H1 (cell line): ENCODE measurements at regions not wholly inside any gene's neighbourhood (a gene's known extent, or its start where the extent isn't known, plus 50 kb on each side); places are given as distances from the start of the nearest gene placed in this dataset.

ENCODE experiments used
- CTCF ChIA-PET: fragments of 300-600 bp; sonication (Branson Sonifier 250); formaldehyde crosslinking; loops from one replicate; lab custom pipeline; 2021; ENCODE audit not compliant: partially characterized antibody; lab: Charles Lee
- POLR2A ChIA-PET: fragments of 300-600 bp; sonication (Branson Sonifier 250); formaldehyde crosslinking; loops from one replicate; lab custom pipeline; 2021; ENCODE audit warnings: inconsistent platforms; ENCODE audit not compliant: partially characterized antibody; lab: Charles Lee
- DNase-seq, 2 experiments: peaks; one replicate each; pipeline versions ENCODE4 v3.0.0 to v3.0.0-alpha.2; 2010 to 2022; ENCODE audit warnings: low spot score in 2 of 2, low read depth in 1 of 2, mixed read lengths in 1 of 2
- FAIRE-seq: peaks from 2 replicates; lab custom pipeline; 2011; peaks lifted over from hg19 to GRCh38; lab: Jason Lieb, UNC
- H2AFZ ChIP-seq: 2 replicates; pipeline ENCODE4 v1.8.1; 2012; ENCODE audit warnings: low read length, inconsistent platforms
- H2AK5ac ChIP-seq: 2 replicates; pipeline ENCODE4 v1.6.1; 2013; ENCODE audit warnings: low read depth, low read length
- H2BK120ac ChIP-seq: replicated peaks from 2 replicates; pipeline ENCODE3; 2013; ENCODE audit warnings: low read depth, low read length, inconsistent platforms
- H2BK12ac ChIP-seq: 2 replicates; pipeline ENCODE4 v1.6.1; 2013; ENCODE audit warnings: low read depth, low read length
- H2BK15ac ChIP-seq: 2 replicates; pipeline ENCODE4 v1.6.1; 2013; ENCODE audit warnings: low read length
- H2BK20ac ChIP-seq: 2 replicates; pipeline ENCODE4 v1.6.1; 2013; ENCODE audit warnings: low read length
- H2BK5ac ChIP-seq: 2 replicates; pipeline ENCODE4 v1.6.1; 2013; ENCODE audit warnings: low read depth, low read length
- H3K14ac ChIP-seq: 2 replicates; pipeline ENCODE4 v1.6.1; 2013; ENCODE audit warnings: inconsistent platforms; ENCODE audit not compliant: insufficient read length
- H3K18ac ChIP-seq: 2 replicates; pipeline ENCODE4 v1.6.1; 2013; ENCODE audit warnings: low read length; ENCODE audit errors: extremely low read depth
- H3K23ac ChIP-seq: 2 replicates; pipeline ENCODE4 v1.6.1; 2013; ENCODE audit warnings: inconsistent platforms; ENCODE audit not compliant: insufficient read length
- H3K23me2 ChIP-seq: 2 replicates; pipeline ENCODE4 v1.6.1; 2013; ENCODE audit warnings: low read depth, low read length
- H3K27ac ChIP-seq: 2 replicates; pipeline ENCODE4 v1.6.1; 2011; ENCODE audit warnings: low read depth, low read length, inconsistent platforms
- H3K27me3 ChIP-seq, 4 experiments: replicated peaks in 1 of 4; 1 replicate in 1 of 4; 2 replicates in 3 of 4; pipeline versions ENCODE4 v1.6.1 to v1.8.1; 2011 to 2013; ENCODE audit warnings: low read length in 3 of 4, mild to moderate bottlenecking in 3 of 4, inconsistent platforms in 2 of 4, mixed read lengths in 2 of 4, moderate library complexity in 1 of 4; ENCODE audit not compliant: control insufficient read depth in 3 of 4, insufficient read depth in 3 of 4; ENCODE audit errors: extremely low read depth in 1 of 4
- H3K36me3 ChIP-seq, 4 experiments: 2 replicates each; pipeline versions ENCODE4 v1.6.1 to v1.8.1; 2011 to 2013; ENCODE audit warnings: mild to moderate bottlenecking in 4 of 4, low read length in 3 of 4, moderate library complexity in 2 of 4, control low read depth in 1 of 4, inconsistent platforms in 1 of 4; ENCODE audit not compliant: insufficient read depth in 4 of 4, control insufficient read depth in 2 of 4
- H3K4ac ChIP-seq: replicated peaks from 2 replicates; pipeline ENCODE3; 2013; ENCODE audit warnings: low read length, low read depth, mixed read lengths, inconsistent platforms; ENCODE audit not compliant: insufficient read length
- H3K4me1 ChIP-seq, 4 experiments: replicated peaks in 1 of 4; 1 replicate in 1 of 4; 2 replicates in 3 of 4; pipeline versions ENCODE4 v1.6.1 to v1.8.1; 2011 to 2013; ENCODE audit warnings: low read length in 3 of 4, inconsistent platforms in 2 of 4, mixed read lengths in 1 of 4; ENCODE audit not compliant: insufficient read depth in 4 of 4, control insufficient read depth in 3 of 4
- H3K4me2 ChIP-seq, 2 experiments: 2 replicates each; pipeline versions ENCODE4 v1.6.1 to v1.8.1; 2011 to 2013; ENCODE audit warnings: low read depth in 2 of 2, low read length in 2 of 2, control low read depth in 1 of 2, inconsistent platforms in 1 of 2, mild to moderate bottlenecking in 1 of 2; ENCODE audit not compliant: insufficient read depth in 1 of 2
- H3K4me3 ChIP-seq, 4 experiments: fragments of 200-600, 300-600 bp in 1 of 4; sonication (generic), shearing (Covaris generic), sonication (Bioruptor Twin) in 1 of 4; 2 replicates each; pipeline versions ENCODE4 v1.5.1 to v1.8.1; 2011 to 2016; ENCODE audit warnings: low read length in 4 of 4, low read depth in 3 of 4, control low read depth in 2 of 4, inconsistent platforms in 2 of 4, mild to moderate bottlenecking in 2 of 4, mixed read lengths in 1 of 4, moderate library complexity in 1 of 4; ENCODE audit not compliant: insufficient read depth in 2 of 4; ENCODE audit errors: extremely low read depth in 1 of 4
- H3K56ac ChIP-seq: replicated peaks from 2 replicates; pipeline ENCODE3; 2013; ENCODE audit warnings: low read depth, mild to moderate bottlenecking, mixed read lengths, low read length, inconsistent platforms; ENCODE audit not compliant: insufficient read length
- H3K79me1 ChIP-seq: 2 replicates; pipeline ENCODE4 v1.6.1; 2013; ENCODE audit warnings: low read depth, low read length, control low read depth
- H3K79me2 ChIP-seq, 2 experiments: 2 replicates each; pipeline versions ENCODE4 v1.6.1 to v1.8.1; 2012 to 2013; ENCODE audit warnings: low read length in 2 of 2, mild to moderate bottlenecking in 2 of 2, inconsistent platforms in 1 of 2; ENCODE audit not compliant: insufficient read depth in 2 of 2, control insufficient read depth in 1 of 2
- H3K9ac ChIP-seq, 4 experiments: replicated peaks in 1 of 4; 1 replicate in 1 of 4; 2 replicates in 3 of 4; pipeline versions ENCODE4 v1.6.1 to v1.8.1; 2011 to 2013; ENCODE audit warnings: low read depth in 3 of 4, low read length in 3 of 4, control low read depth in 2 of 4, mild to moderate bottlenecking in 2 of 4, moderate library complexity in 2 of 4, inconsistent platforms in 1 of 4; ENCODE audit errors: extremely low read depth in 1 of 4
- H3K9me3 ChIP-seq, 2 experiments: 2 replicates each; pipeline versions ENCODE4 v1.6.1 to v1.8.1; 2012 to 2013; ENCODE audit warnings: mild to moderate bottlenecking in 2 of 2, moderate library complexity in 2 of 2, control low read depth in 1 of 2, inconsistent platforms in 1 of 2, low read depth in 1 of 2, low read length in 1 of 2, mixed read lengths in 1 of 2; ENCODE audit not compliant: insufficient read depth in 2 of 2
- H4K20me1 ChIP-seq, 2 experiments: replicated peaks in 1 of 2; 2 replicates each; pipeline versions ENCODE3 to v1.8.1; 2011 to 2013; ENCODE audit warnings: inconsistent platforms in 2 of 2, low read length in 2 of 2, mild to moderate bottlenecking in 1 of 2; ENCODE audit not compliant: insufficient read depth in 2 of 2, control insufficient read depth in 1 of 2
- H4K5ac ChIP-seq: 2 replicates; pipeline ENCODE4 v1.6.1; 2013; ENCODE audit warnings: low read length, low read depth, mixed read lengths, inconsistent platforms; ENCODE audit not compliant: insufficient read length
- H4K8ac ChIP-seq: 2 replicates; pipeline ENCODE4 v1.8.0; 2013; ENCODE audit warnings: mild to moderate bottlenecking, moderate library complexity, low read length, inconsistent platforms; ENCODE audit not compliant: insufficient read depth; ENCODE audit errors: extremely low read depth
- H4K91ac ChIP-seq: replicated peaks from 2 replicates; pipeline ENCODE3; 2013; ENCODE audit warnings: low read length, mixed read lengths, inconsistent platforms; ENCODE audit not compliant: insufficient read length
- ATF2 ChIP-seq: IDR thresholded peaks from 2 replicates; pipeline ENCODE4 v1.6.1; 2012; ENCODE audit warnings: low read length, inconsistent platforms
- ATF3 ChIP-seq: IDR thresholded peaks from 2 replicates; pipeline ENCODE4 v1.6.1; 2011; ENCODE audit warnings: low read depth, mild to moderate bottlenecking, low read length; ENCODE audit not compliant: insufficient read depth
- CHD2 ChIP-seq: IDR thresholded peaks from 2 replicates; pipeline ENCODE4 v1.6.1; 2012; ENCODE audit warnings: low read length, improper control_type of control experiment
- POU5F1 ChIP-seq: IDR thresholded peaks from 2 replicates; pipeline ENCODE4 v1.6.1; 2011; ENCODE audit warnings: low read depth, mild to moderate bottlenecking, low read length, moderate library complexity
- RAD21 ChIP-seq, 2 experiments: IDR thresholded peaks in 1 of 2; conservative IDR thresholded peaks in 1 of 2; 2 replicates each; pipeline ENCODE4 v1.6.1; 2011; ENCODE audit warnings: low read depth in 2 of 2, low read length in 2 of 2, improper control_type of control experiment in 1 of 2, inconsistent platforms in 1 of 2, mild to moderate bottlenecking in 1 of 2, moderate library complexity in 1 of 2
- SP2 ChIP-seq: IDR thresholded peaks from 2 replicates; pipeline ENCODE4 v1.6.1; 2012; ENCODE audit warnings: mild to moderate bottlenecking, low read length, inconsistent platforms
- SUZ12 ChIP-seq: fragments of 200-600 bp; sonication (generic); IDR thresholded peaks from 2 replicates; pipeline ENCODE4 v1.6.1; 2012; ENCODE audit warnings: mild to moderate bottlenecking, inconsistent platforms, low read length, moderate library complexity, mixed read lengths
- TCF12 ChIP-seq: IDR thresholded peaks from 2 replicates; pipeline ENCODE4 v1.6.1; 2011; ENCODE audit warnings: low read depth, mild to moderate bottlenecking, low read length
- WGBS, 2 experiments: shearing (Covaris generic) in 1 of 2; methylation state at CpG; one replicate each; pipeline versions ENCODE4 v1.1.6 to v1.1.7; 2013 to 2015; ENCODE audit warnings: low lambda C conversion rate in 2 of 2, mixed read lengths in 2 of 2, inconsistent platforms in 1 of 2, low coverage in 1 of 2, missing lambda C conversion rate in 1 of 2; ENCODE audit not compliant: insufficient replicate concordance in 2 of 2, insufficient coverage in 1 of 2, insufficient read length in 1 of 2; ENCODE audit errors: extremely low coverage in 1 of 2, missing lambda C conversion rate in 1 of 2; 5-methylcytosine and 5-hydroxymethylcytosine counted together

- no peak overlapping the region for H2BK120ac ChIP-seq
- no peak overlapping the region for H3K56ac ChIP-seq
- H2BK15ac ChIP-seq, result no peak overlapping the region
- POLR2A ChIA-PET, result no interaction called here
- no peaks in the 10 kb centered on the region for H3K9me3 ChIP-seq
- WGBS, 2 experiments, result 96% methylated on average over 3 of the region's 3 CpGs; no CpG with 5 or more reads in 1 of the 2 experiments
- no peaks in the 10 kb centered on the region for H3K79me2 ChIP-seq
- FAIRE-seq (no peak), DNase-seq (no peak)
- no peaks in the 10 kb centered on the region for H4K20me1 ChIP-seq
- no peak overlapping the region for H3K4me2 ChIP-seq
- H3K18ac ChIP-seq, result no peak overlapping the region
- CTCF ChIA-PET, result interaction anchor here (1.0 kb wide), 1 partner anchor 8 kb away, joined by 3 read pairs; no protein-coding TSS in a partner anchor
- H3K23me2 ChIP-seq, result no peaks in the 10 kb centered on the region
- H3K27ac ChIP-seq, result no peak overlapping the region
- no peaks in the 10 kb centered on the region for H3K79me1 ChIP-seq
- no peak overlapping the region for H2BK20ac ChIP-seq
- no peak overlapping the region for H4K91ac ChIP-seq
- H3K23ac ChIP-seq, result no peak overlapping the region
- no peaks in the 10 kb centered on the region for H3K27me3 ChIP-seq
- no peak overlapping the region for H4K8ac ChIP-seq
- H2BK12ac ChIP-seq, result no peak overlapping the region
- H3K4me1 ChIP-seq, result no peaks in the 10 kb centered on the region
- H3K36me3 ChIP-seq, result no peaks in the 10 kb centered on the region
- no peak overlapping the region for H2BK5ac ChIP-seq
- H3K14ac ChIP-seq, result no peak overlapping the region
- H3K4ac ChIP-seq, result no peak overlapping the region
- no peak overlapping the region for H3K9ac ChIP-seq
- no peak overlapping the region for H3K4me3 ChIP-seq
- no peak overlapping the region for H4K5ac ChIP-seq
- H2AK5ac ChIP-seq, result no peak overlapping the region
- H2AFZ ChIP-seq, result no peak overlapping the region
- TF ChIP-seq ATF3, result no peak
- no peak for TF ChIP-seq TCF12
- no peak for TF ChIP-seq SUZ12
- no peak for TF ChIP-seq POU5F1
- no peak for TF ChIP-seq CHD2
- TF ChIP-seq RAD21 (IDR thresholded peaks at IDR 0.05 in 1 of 2, conservative IDR thresholded peaks at IDR 0.05 in 1 of 2; ENCODE audit: low read depth in 2 of 2, low read length in 2 of 2), result no peak
- no peak for TF ChIP-seq SP2
- no peak for TF ChIP-seq ATF2
Observed at GRCh38 chr6:9532621-9533557, 882.0 kb downstream of the TFAP2A start.
